ENCODE measurements at regions not wholly inside any gene's neighbourhood (a gene's known extent, or its start where the extent isn't known, plus 50 kb on each side); places are given as distances from the start of the nearest gene placed in this dataset.

DNA sequence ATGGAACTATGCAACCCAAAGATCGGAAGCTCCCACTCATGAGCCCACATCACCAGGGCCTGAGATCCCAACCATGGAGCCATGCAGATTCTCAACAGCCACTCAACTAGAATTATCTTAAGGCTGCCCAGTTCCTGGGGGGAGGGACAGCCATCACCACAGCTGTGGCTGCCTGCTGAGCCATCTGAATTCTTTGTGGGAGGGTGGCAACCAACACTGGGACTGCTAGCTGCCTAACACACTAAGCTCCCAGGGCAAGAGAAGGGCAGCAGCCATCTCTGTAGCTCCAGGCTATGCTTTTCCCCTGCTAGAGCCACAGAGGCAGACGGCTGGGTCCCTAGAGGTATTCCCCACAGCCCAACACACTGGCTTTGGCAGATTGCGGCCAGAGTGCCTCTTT is 251.3 kb upstream of the GRAMD2B start:
- no peak for DNase-seq (ENCODE audit: low read depth)
- TF ChIP-seq, protein P1, sequence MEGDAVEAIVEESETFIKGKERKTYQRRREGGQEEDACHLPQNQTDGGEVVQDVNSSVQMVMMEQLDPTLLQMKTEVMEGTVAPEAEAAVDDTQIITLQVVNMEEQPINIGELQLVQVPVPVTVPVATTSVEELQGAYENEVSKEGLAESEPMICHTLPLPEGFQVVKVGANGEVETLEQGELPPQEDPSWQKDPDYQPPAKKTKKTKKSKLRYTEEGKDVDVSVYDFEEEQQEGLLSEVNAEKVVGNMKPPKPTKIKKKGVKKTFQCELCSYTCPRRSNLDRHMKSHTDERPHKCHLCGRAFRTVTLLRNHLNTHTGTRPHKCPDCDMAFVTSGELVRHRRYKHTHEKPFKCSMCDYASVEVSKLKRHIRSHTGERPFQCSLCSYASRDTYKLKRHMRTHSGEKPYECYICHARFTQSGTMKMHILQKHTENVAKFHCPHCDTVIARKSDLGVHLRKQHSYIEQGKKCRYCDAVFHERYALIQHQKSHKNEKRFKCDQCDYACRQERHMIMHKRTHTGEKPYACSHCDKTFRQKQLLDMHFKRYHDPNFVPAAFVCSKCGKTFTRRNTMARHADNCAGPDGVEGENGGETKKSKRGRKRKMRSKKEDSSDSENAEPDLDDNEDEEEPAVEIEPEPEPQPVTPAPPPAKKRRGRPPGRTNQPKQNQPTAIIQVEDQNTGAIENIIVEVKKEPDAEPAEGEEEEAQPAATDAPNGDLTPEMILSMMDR (IDR thresholded peaks at IDR 0.05; ENCODE audit: insufficient read depth, low read length, poor library complexity, severe bottlenecking), result no peak
- Histone ChIP-seq H3K27me3 (ENCODE audit: control insufficient read depth, insufficient read depth, low read length) (no peaks in the 10 kb centered on the region), H3K36me3 (ENCODE audit: control insufficient read depth, insufficient read depth, low read length) (no peaks in the 10 kb centered on the region), H3K4me3 (ENCODE audit: low read depth, low read length) (no peak overlapping the region)

GRCh38 chr5:126172812-126173211 is 250.4 kb upstream of the GRAMD2B start:
- H3K36me3 ChIP-seq (ENCODE audit: control insufficient read depth, insufficient read depth, low read length), result no peaks in the 10 kb centered on the region
- no peak for DNase-seq (ENCODE audit: low read depth)
- TF ChIP-seq, protein P1 (IDR thresholded peaks at IDR 0.05; ENCODE audit: insufficient read depth, low read length, poor library complexity, severe bottlenecking), result no peak
- no peaks in the 10 kb centered on the region for H3K27me3 ChIP-seq (ENCODE audit: control insufficient read depth, insufficient read depth, low read length)
- H3K4me3 ChIP-seq (ENCODE audit: low read depth, low read length), result no peak overlapping the region

DNA sequence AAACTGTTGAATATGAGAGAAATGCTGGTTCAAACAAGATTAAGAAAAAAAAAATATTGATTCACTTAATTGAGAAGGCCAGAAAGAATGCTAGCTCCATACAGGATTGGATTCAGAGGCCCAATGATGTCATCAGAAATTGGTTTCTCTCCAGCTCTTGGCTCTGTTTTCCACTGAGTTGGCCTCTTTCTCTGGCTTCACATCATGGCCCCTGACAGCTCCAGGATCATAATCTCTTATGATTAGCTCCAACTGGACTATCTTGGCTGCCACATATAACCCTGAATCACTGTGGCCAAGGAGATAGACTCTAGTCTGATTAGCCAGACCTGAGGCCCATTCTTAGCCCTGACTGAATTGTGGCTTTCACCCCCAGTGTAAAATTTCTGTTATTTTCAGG is 244.7 kb upstream of the GRAMD2B start:
- no peak overlapping the region for H3K4me3 ChIP-seq (ENCODE audit: low read depth, low read length)
- TF ChIP-seq, protein P1 (IDR thresholded peaks at IDR 0.05; ENCODE audit: insufficient read depth, low read length, poor library complexity, severe bottlenecking), result no peak
- no peaks in the 10 kb centered on the region for H3K36me3 ChIP-seq (ENCODE audit: control insufficient read depth, insufficient read depth, low read length)
- no peaks in the 10 kb centered on the region for H3K27me3 ChIP-seq (ENCODE audit: control insufficient read depth, insufficient read depth, low read length)
- DNase-seq (ENCODE audit: low read depth), result no peak

- no peak for DNase-seq (ENCODE audit: low read depth)
Observed at GRCh38 chr5:126182971-126183695, 240.1 kb upstream of the GRAMD2B start.

GRCh38 chr5:126184474-126184873 is 238.7 kb upstream of the GRAMD2B start:
- no peak for DNase-seq (ENCODE audit: low read depth)
- Histone ChIP-seq H3K36me3 (ENCODE audit: control insufficient read depth, insufficient read depth, low read length) (no peaks in the 10 kb centered on the region), H3K27me3 (ENCODE audit: control insufficient read depth, insufficient read depth, low read length) (no peaks in the 10 kb centered on the region), H3K4me3 (ENCODE audit: low read depth, low read length) (no peak overlapping the region)
- TF ChIP-seq, protein P1 (IDR thresholded peaks at IDR 0.05; ENCODE audit: insufficient read depth, low read length, poor library complexity, severe bottlenecking), result no peak

More at GRCh38 chr5:126182971-126183695, 240.1 kb upstream of the GRAMD2B start:
- Histone ChIP-seq H3K27me3 (ENCODE audit: control insufficient read depth, insufficient read depth, low read length) (no peaks in the 10 kb centered on the region), H3K4me3 (ENCODE audit: low read depth, low read length) (no peak overlapping the region), H3K36me3 (ENCODE audit: control insufficient read depth, insufficient read depth, low read length) (no peaks in the 10 kb centered on the region)
- TF ChIP-seq, protein P1 (IDR thresholded peaks at IDR 0.05; ENCODE audit: insufficient read depth, low read length, poor library complexity, severe bottlenecking), result no peak

DNA sequence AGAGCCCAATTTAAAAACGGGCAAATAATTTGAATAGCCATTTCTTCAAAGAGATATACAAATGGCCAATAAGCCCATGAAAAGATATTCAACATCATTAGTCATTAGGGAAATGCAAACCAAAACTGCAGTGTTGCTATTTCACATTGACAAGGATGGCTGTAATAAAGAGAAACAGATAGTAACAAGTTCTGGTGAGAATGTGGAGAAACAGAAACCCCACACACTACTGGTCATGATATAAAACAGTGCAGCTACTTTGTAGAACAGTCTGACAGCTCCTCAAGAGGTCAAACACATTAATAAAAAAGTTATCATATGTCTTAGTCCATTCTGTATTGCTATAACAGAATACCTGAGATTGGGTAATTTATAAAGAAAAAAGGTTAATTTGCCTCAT is 237.0 kb upstream of the GRAMD2B start:
- Histone ChIP-seq H3K36me3 (ENCODE audit: control insufficient read depth, insufficient read depth, low read length) (no peaks in the 10 kb centered on the region), H3K27me3 (ENCODE audit: control insufficient read depth, insufficient read depth, low read length) (no peaks in the 10 kb centered on the region), H3K4me3 (ENCODE audit: low read depth, low read length) (no peak overlapping the region)
- TF ChIP-seq, protein P1 (IDR thresholded peaks at IDR 0.05; ENCODE audit: insufficient read depth, low read length, poor library complexity, severe bottlenecking), result no peak
- no peak for DNase-seq (ENCODE audit: low read depth)

Measured in kidney epithelial cell (primary cell).